MCF 10A (cell line): ENCODE measurements at regions not wholly inside any gene's neighbourhood (a gene's known extent, or its start where the extent isn't known, plus 50 kb on each side); places are given as distances from the start of the nearest gene placed in this dataset.

Source experiments
- BruUV-seq: library from RNA; stranded (reverse); fragments of 400-500 nt; replicated peaks from 2 replicates; lab custom pipeline; 2021; lab: Mats Ljungman, UMichigan
- CTCF ChIA-PET: fragments of 300-600 bp; sonication (Branson Sonifier 250); formaldehyde crosslinking; extraction: SDS; loops from one replicate; lab custom pipeline; 2021; ENCODE audit warnings: antibody characterized with exemption, inconsistent platforms; lab: Yijun Ruan, JAX
- POLR2A ChIA-PET: fragments of 300-600, 350-650 bp; sonication (Branson Sonifier 250); formaldehyde crosslinking; extraction: SDS; loops from one replicate; lab custom pipeline; 2020; ENCODE audit warnings: antibody characterized with exemption, inconsistent platforms; lab: Yijun Ruan, JAX
- DNase-seq: peaks from one replicate; pipeline ENCODE4 v3.0.0-alpha.2; 2018; ENCODE audit not compliant: unreplicated experiment
- H3K27ac Mint-ChIP-seq: one replicate; pipeline ENCODE4 v1.8.0; 2022; ENCODE audit warnings: mild to moderate bottlenecking, low read depth, mixed read lengths; ENCODE audit not compliant: unreplicated experiment
- H3K27me3 Mint-ChIP-seq: one replicate; pipeline ENCODE4 v1.8.0; 2022; ENCODE audit warnings: mixed read lengths; ENCODE audit not compliant: insufficient read depth, unreplicated experiment
- H3K36me3 Mint-ChIP-seq: one replicate; pipeline ENCODE4 v1.8.0; 2022; ENCODE audit warnings: mild to moderate bottlenecking, moderate library complexity, mixed read lengths; ENCODE audit not compliant: insufficient read depth, unreplicated experiment
- H3K4me1 Mint-ChIP-seq: one replicate; pipeline ENCODE4 v1.8.0; 2022; ENCODE audit warnings: mixed read lengths; ENCODE audit not compliant: insufficient read depth, unreplicated experiment
- H3K4me3 Mint-ChIP-seq: one replicate; pipeline ENCODE4 v1.8.0; 2022; ENCODE audit warnings: mild to moderate bottlenecking, moderate library complexity, mixed read lengths; ENCODE audit not compliant: unreplicated experiment
- H3K9me3 Mint-ChIP-seq: one replicate; pipeline ENCODE4 v1.8.0; 2022; ENCODE audit warnings: mixed read lengths; ENCODE audit not compliant: unreplicated experiment
- intact Hi-C: fragments of 100-400 bp; cut with micrococcal nuclease; formaldehyde crosslinking; loops from 2 replicates; pipeline ENCODE4 v1.14.1; 2022
- TF ChIP-seq, protein P1 (sequence below): fragments of 200-600 bp; IDR thresholded peaks from one replicate; pipeline ENCODE4 v1.8.0; 2022; ENCODE audit warnings: antibody characterized with exemption, mild to moderate bottlenecking; ENCODE audit not compliant: unreplicated experiment

DNA sequence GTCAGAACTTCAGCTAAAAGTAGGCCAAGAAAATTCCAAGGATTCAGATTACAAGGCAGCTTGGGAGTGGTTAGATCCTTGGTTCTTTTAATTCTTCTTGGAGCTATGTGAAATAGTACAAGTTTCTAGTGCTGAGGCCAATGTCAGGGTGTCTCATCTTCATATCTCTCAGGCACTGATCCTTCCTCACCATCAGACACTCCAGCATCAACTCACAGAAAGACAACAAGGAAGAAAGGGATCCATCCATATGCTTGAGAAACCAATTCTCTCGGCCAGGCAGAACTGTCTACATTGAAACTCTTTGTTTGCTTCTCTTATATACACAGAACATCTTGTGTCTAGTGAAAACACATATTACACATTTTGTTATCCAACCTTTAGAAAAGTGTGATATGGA lies 362.1 kb upstream of the CCNH start:
- H3K4me3 Mint-ChIP-seq = no peak overlapping the region
- ChIA-PET CTCF (interaction anchor here (1.0 to 1.8 kb wide), 3 partner anchors 10 to 916 kb away, joined by 3 to 10 read pairs (median 5); no protein-coding TSS in a partner anchor), POLR2A (no interaction called here)
- no peaks in the 10 kb centered on the region for H3K36me3 Mint-ChIP-seq
- H3K27ac Mint-ChIP-seq = no peak overlapping the region
- no peaks in the 10 kb centered on the region for H3K4me1 Mint-ChIP-seq
- TF ChIP-seq, protein P1, sequence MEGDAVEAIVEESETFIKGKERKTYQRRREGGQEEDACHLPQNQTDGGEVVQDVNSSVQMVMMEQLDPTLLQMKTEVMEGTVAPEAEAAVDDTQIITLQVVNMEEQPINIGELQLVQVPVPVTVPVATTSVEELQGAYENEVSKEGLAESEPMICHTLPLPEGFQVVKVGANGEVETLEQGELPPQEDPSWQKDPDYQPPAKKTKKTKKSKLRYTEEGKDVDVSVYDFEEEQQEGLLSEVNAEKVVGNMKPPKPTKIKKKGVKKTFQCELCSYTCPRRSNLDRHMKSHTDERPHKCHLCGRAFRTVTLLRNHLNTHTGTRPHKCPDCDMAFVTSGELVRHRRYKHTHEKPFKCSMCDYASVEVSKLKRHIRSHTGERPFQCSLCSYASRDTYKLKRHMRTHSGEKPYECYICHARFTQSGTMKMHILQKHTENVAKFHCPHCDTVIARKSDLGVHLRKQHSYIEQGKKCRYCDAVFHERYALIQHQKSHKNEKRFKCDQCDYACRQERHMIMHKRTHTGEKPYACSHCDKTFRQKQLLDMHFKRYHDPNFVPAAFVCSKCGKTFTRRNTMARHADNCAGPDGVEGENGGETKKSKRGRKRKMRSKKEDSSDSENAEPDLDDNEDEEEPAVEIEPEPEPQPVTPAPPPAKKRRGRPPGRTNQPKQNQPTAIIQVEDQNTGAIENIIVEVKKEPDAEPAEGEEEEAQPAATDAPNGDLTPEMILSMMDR = no peak
- no peak for DNase-seq
- peaks cover 49% of the 10 kb centered on the region for H3K27me3 Mint-ChIP-seq
- intact Hi-C loops = no loop called here
- no TSS peak for BruUV-seq
- H3K9me3 Mint-ChIP-seq = no peaks in the 10 kb centered on the region

- intact Hi-C loops = no loop called here
- Mint-ChIP-seq H3K4me1 (no peaks in the 10 kb centered on the region), H3K9me3 (no peaks in the 10 kb centered on the region), H3K27me3 (peaks cover 64% of the 10 kb centered on the region), H3K27ac (no peak overlapping the region), H3K4me3 (no peak overlapping the region), H3K36me3 (no peaks in the 10 kb centered on the region)
- ChIA-PET CTCF (interaction anchor here (0.7 to 1.0 kb wide), 2 partner anchors 10 to 921 kb away, joined by 3 read pairs; no protein-coding TSS in a partner anchor), POLR2A (no interaction called here)
- DNase-seq = no peak
- BruUV-seq = no TSS peak
- TF ChIP-seq, protein P1 = no peak
These were observed 357.9 kb upstream of the CCNH start for GRCh38 chr5:87770601-87771121.

DNA sequence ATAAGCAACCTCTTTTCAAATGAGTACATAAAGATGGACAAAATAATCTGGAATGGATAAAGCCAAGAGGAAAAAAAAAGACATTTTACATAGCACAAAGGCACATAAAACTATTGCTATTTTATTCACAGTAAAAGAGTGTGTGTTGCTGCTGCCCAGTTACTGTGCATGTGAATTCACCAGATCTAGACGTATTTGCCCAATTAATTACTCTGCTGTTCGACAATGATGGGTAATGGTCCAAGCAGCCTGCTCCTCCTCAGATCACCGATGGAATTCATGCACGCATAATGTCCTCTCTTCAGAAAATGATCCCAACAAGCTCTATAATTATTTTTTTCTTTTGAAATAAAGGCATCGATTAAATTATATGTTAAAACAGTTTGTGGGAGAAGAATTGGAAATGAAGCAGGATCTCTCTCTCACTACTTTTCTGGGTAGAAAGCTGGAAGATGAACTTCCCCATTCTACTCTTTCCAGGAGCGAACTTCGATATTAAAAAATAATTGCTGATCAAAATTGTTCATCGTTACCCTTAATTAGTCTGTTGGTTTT lies 357.4 kb upstream of the CCNH start:
- no TSS peak for BruUV-seq
- no peak overlapping the region for H3K27ac Mint-ChIP-seq
- TF ChIP-seq, protein P1 = no peak
- CTCF ChIA-PET = interaction anchor here (0.5 to 1.0 kb wide), 2 partner anchors 9 to 12 kb away, joined by 3 to 4 read pairs; no protein-coding TSS in a partner anchor
- H3K4me3 Mint-ChIP-seq = no peak overlapping the region
- POLR2A ChIA-PET = no interaction called here
- H3K4me1 Mint-ChIP-seq = no peaks in the 10 kb centered on the region
- intact Hi-C loops = no loop called here
- H3K36me3 Mint-ChIP-seq = no peaks in the 10 kb centered on the region
- no peaks in the 10 kb centered on the region for H3K9me3 Mint-ChIP-seq
- no peak for DNase-seq
- peaks cover 64% of the 10 kb centered on the region for H3K27me3 Mint-ChIP-seq

- CTCF ChIA-PET = interaction anchor here (0.6 to 0.8 kb wide), 2 partner anchors 13 to 1325 kb away, joined by 3 read pairs; no protein-coding TSS in a partner anchor
- Mint-ChIP-seq H3K27me3 (peaks cover 64% of the 10 kb centered on the region), H3K4me3 (no peak overlapping the region), H3K27ac (no peak overlapping the region), H3K4me1 (no peaks in the 10 kb centered on the region), H3K36me3 (no peaks in the 10 kb centered on the region), H3K9me3 (no peaks in the 10 kb centered on the region)
- TF ChIP-seq, protein P1 = no peak
- intact Hi-C loops = no loop called here
- BruUV-seq = no TSS peak
- POLR2A ChIA-PET = no interaction called here
- no peak for DNase-seq
These were observed 356.4 kb upstream of the CCNH start for GRCh38 chr5:87769157-87769556.
